Activated CD4-positive, alpha-beta T cell treated with anti-CD3 and anti-CD28 coated beads, Interleukin-2, amount 50 U/mL, for 16 hours (primary cell): ENCODE measurements at regions not wholly inside any gene's neighbourhood (a gene's known extent, or its start where the extent isn't known, plus 50 kb on each side); places are given as distances from the start of the nearest gene placed in this dataset.
A peak's percentile ranks its signal among the peaks of the same experiment; 100 is the strongest.
"Not testable (repeated sequence)": the region's sequence is repeated elsewhere in the genome, so short reads cannot be mapped to it uniquely, and the experiment has no call there.

Experiments used
- DNase-seq: peaks from one replicate; pipeline ENCODE4 v3.0.0-alpha.2; 2020

DNA sequence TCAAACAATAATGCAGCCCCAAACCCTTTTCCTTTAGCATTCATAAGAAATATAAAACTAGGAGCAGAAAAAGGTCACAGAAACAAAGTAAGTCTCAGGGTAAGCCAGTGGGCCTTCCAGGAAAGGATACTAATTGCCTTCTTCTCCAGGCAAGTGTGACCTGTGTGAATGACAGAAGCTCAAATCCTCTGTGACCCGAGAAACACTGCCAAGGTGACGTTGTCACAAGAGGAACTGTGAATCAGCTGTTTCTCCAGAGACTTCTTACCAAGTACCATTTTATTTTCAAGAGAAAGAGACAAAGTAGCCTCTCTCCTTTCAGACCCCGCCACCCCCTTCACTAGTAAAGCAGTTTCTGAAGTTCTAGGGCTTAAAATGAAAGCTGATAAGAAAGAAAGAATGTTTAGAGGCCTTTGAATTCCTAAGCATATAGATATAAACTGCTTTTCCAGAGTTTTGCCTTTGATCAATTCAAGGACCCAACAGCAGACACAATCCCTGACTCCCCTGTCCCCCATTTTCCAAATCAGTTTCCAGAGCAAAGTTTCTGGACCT, 155.6 kb downstream of the NUF2 start:
- no peak for DNase-seq

DNA sequence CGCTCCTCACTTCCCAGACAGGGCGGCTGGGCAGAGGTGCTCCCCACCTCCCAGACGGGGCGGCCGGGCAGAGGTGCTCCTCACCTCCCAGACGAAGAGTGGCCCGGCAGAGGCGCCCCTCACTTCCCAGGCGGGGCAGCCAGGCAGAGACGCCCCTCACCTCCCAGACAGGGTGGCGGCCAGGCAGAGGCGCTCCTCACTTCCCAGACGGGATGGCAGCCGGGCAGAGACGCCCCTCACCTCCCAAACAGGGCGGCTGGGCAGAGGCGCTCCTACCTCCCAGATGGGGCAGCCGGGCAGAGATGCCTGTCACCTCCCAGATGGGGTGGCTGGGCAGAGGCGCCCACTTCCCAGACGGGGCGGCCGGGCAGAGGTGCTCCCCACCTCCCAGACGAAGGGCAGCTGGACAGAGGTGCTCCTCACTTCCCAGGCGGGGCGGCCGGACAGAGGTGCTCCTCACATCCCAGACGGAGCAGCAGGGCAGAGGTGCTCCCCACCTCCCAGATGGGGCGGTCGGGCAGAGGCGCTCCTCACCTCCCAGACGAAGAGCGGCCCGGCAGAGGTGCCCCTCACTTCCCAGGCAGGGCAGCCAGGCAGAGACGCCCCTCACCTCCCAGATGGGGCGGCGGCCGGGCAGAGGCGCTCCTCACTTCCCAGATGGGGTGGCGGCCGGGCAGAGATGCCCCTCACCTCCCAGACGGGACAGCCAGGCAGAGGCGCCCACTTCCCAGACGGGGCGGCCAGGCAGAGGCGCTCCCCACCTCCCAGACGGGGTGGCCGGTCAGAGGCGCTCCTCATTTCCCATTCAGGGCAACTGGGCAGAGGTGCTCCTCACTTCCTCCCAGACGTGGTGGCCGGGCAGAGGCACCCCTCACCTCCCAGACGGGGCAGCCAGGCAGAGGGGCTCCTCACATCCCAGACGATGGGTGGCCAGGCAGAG, 176.9 kb downstream of the NUF2 start:
- DNase-seq = not testable (repeated sequence)

DNA sequence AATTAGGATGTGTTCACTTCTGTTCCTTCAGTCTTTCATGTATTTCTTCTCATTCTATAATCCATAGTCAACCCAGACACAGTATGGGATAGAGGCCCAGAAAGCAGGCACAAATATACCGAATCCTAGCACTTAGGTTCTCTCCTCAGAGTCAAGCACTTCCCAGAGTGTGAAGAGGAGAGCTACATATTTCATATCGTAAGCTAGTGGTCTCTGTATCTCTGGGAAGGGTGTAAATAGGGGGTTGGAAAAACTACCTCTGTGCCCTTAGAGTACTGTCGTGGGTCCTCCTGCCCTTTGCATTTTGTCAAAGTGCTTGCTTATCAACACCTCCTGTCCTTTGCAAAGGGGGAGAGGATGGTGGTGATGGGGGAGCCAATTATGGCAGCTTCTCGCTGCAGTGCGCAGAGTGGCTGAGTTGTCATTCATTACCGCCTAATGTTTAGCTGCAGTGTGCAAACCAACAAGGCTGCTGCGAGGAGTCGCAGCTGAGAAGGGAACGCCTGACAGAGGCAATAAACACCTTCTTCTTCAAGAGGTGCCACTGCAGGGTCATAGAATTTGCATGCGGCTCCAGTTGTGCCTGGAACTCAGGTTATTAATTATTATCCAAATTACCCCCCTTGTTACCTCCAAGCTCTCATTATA, 182.7 kb downstream of the NUF2 start:
- DNase-seq = no peak

DNA sequence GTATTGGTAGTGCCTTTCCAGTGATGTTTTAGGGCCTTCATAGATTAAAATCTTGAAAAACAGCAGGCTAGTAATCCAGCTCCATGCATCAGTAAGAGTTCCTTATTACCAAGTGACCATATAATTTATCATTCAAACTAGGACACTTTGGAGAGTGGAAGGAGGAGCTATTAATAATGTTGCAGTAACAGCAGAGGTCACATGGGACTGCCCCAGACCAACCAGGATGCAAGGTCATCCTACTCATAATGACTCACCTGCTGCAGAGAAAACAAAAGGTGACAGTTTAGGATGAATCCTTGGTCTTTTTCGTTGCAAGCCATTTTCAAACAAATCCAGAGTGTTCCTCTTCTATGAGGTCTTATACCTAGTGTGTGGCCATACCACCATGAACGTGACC, 187.4 kb downstream of the NUF2 start:
- DNase-seq = no peak

DNA sequence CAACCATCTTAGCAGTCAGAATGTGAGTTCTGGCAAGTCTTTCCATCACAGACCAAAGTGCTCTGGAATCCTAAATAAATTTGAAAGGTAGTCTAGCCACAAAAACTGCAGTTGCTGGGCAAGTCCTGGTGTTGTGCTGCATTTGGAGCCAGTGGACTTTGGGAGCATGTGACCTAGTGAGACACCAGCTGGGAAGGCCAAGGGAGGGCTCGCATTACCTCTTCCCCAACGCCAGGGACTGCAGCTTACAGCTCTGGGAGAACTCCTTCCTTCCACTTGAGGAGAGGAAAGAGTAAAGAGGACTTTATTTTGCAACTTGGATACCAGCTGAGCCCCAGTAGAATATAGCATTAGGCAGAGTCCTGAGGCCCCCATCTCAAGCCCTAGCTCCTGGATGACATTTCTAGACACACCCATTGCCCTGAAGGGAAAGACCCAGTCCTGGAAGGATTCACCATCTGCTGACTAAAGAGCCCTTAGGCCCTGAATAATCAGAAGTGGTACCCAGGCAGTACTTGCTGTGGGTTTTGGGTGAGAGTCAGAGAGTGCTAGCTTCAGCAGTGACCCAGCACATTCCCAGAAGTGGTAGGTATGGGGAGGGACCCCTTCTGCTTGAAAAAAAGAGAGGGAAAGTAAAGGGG, 190.7 kb downstream of the NUF2 start:
- no peak for DNase-seq

DNA sequence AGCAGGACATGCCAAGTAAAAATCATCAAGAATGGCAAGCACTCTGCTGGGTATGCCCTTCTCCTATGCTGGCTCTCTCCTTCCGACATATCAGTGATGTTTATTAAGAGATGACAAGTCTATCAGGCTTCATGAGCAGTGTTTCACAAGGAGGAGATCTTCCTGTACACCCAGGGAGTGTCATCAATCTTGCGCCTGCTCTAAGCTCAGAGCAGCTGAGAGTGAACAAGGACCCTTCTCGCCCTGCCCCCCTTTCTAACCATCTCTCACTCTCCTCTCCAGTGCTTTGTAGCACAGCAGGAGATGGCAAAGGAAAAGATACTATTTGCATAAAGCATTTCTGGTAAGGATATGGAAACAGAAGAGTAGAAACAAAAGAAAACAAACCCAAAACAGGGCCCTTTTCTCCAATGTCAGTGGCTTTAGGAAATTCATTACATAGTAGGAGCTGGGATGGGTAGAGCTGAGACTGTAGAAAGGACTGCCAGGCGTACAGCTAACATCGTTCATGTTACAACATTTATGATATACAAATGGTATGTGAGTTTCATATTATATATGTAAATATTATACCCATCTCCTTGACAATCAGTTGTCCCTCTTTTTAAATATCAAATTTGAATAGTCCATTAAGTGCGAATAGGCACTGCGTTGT, 201.7 kb downstream of the NUF2 start:
- DNase-seq = no peak

DNA sequence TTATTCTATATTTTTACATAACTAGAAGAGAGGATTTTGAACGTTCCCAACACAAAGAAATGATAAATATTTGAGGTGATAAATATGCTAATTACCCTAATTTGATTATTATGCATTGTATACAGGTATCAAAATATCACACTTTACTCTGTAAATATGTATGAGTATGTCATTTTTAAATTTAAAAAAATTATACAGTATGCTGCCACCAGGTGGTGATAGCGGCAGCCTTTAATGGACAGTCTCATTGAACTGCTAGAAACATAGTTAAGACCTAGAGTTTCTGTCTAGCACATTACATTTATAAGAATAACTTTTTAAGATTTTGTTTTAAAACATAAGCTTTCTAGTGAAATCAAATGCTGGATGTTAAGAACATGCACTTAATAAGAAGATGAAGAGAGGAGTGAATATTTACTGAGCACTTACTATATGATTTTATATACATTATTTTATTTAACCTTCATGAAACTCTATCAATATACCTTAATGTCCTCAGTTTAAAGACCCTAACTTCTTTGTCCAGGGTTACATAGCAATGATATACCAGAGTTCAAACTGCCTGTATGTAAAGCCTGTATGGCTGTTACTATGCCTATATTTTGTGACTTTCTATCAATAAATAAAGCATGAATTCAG, 207.1 kb downstream of the NUF2 start:
- DNase-seq = peak; percentile 36

DNA sequence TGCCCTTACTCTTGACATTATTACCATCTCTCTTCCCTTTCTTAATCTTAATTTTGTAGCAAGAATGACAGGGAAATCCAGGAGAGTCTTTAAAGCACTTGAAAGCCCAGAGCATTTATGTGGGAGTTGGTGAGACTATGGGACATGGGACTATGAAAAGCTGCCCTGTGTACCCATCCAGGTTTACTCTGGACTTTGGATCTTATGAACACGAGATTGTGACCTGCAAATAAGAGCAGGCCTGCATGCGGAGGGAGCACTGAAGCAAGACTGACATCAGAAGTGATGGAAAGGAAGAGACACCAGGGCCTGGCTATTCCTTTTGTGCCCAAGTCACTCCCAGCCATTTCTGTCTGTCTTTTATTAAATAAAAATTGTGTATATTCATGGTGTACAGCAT, 209.6 kb downstream of the NUF2 start:
- DNase-seq = no peak

DNA sequence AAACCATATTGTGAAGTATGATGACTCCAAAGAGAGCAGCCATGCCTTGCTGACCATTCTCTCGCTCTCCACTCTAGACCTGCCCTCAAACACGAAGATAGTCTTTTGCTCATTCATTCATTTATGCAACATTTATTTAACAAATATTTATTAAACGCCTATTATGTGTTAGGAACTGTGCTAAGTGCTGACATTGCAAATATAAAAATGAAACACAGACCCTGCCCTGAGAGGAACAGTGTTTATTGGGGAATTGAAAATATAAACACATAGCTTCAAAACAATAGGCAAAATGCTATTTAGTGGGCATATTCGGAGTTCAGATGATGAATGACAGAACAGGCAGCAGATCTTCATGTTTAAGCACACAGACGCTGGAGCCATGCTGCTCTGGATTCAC, 213.6 kb downstream of the NUF2 start:
- DNase-seq = no peak

DNA sequence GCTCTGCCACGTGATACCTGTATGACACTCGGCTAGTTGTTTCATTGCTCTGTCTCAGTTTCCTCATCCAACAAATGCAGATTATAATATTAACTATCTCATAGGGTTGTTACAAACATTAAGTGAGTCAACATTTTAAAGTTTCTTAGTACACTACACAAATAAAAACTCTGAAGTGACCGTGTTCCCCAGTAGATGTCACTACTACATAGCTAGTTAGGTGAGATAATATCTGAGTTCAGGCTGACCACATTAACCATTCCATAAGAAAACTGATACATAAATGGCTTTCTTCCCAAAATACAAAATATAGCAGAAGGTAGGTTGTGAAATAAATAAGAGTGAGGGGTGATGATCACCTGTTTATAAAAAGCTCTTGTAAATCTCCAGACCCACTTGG, 214.1 kb downstream of the NUF2 start:
- DNase-seq = no peak

DNA sequence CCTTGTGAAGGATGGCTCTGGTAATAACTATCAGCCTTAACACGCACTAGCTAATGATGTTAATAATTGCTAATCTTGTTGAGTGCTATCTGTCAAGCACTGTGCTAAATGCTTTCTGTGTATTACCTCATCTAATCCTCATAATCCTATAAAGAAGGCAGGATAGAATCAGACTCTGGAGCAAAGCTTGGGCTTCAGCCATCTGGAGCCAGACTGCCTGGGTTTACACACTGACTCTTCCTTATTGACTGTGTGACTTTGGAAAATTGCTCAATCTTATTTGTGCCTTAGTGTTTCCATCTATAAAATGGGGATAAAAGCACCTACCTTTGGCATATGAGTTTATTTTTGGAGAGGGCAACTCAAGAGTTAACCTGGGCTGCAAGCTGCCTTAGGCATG, 216.1 kb downstream of the NUF2 start:
- DNase-seq = no peak

DNA sequence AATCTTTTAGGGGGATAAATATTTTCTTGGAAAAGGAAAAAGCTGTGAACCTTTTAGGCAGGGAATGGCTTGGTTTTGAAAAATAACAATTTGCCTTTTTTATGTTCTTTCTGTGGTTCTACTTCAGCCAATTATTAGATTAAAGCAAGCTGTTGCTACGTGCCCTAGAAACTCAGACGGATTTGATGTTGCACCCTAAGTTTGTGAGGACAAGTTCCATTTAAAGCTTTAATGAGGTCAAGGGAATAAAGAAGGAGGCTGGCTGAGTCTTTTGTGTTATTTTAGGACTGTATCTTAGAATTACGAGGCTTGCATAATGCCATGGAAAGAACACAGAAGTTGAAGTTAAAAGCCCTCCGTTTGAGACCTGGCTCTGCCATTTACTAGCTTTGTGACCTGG, 216.9 kb downstream of the NUF2 start:
- no peak for DNase-seq

DNA sequence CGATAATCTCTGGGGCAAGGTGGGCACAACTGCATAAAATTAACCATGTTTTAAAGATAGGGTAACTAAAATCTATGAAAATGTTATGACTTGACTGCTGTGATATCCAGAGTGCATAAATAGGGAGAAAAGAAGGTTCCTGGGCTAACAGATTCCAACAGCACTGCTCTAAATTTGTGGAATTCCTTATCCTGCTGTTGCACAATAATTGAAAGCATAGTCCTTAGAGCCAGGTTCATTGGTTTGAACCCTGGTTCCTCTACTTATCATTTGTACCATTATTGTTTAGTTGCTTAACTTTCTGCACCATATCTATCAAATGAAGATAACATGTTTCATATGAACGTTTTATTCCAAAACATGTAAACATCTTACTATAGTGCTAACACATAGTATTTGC, 219.0 kb downstream of the NUF2 start:
- no peak for DNase-seq

DNA sequence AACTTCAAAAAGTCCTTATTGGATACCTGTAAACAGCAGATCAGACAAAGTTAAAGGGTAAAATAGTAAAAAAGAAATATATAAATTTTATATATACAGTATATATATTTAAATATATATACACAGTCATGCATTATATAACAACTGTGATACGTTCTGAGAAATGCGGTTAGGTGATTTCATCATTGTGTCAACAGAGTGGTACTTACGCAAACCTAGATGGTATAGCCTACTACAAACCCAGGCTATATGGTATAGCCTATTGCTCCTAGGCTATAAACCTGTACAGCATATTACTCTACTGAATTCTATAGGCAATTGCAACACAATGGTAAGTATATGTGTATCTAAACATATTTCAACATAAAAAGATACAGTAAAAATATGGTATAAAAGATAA, 222.7 kb downstream of the NUF2 start:
- no peak for DNase-seq

DNA sequence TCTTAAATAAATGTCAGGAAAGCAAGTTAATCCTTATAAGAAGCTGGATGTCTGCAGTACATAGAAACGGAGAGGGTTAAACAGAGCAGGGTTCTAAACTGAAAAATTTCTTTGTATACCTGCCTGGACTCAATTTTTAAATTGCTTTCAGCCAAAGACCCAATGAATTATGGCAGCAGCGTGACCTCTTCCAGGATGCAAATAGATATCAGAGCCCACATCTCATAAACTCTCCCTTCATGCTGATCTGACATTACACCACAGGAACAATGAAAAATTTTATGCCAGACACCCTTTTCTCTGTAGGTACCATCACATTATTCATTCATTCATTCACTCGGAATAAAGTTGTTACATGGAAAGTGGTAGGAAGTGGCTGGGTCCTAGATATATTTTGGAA, 236.4 kb downstream of the NUF2 start:
- DNase-seq = no peak

DNA sequence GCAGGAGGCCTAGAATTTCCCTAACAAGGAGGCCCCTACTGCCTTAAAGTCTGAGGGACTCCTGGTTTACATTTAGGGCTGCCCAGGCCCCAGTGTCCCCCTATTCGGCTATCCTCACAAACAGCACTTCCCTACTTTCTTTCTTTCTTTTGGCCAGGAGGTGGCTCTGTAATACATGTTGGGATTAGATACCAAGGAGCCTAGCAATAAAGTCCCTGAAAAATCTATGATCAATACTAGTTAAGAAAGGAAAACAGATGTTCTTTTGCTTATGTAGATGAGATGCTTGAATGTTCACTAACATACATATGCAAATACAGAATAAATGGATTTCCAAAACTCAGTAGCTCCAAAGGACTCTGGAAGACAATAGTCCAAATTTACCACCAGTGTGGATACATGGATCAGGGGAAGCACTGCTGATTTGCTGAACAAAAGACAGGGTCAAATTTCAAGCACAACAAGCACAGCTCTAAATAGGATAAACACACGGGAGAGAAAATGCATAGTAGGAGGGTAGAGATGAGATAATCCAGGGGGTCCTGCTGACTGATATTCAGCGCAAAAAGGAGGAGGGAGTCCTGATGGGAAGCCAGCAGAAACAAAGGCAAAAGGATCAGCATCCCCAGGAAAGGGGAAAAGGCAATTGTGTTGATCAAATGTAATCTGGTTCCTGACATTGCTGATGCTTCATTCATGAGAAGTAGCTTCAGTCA, 240.0 kb downstream of the NUF2 start:
- DNase-seq = no peak

DNA sequence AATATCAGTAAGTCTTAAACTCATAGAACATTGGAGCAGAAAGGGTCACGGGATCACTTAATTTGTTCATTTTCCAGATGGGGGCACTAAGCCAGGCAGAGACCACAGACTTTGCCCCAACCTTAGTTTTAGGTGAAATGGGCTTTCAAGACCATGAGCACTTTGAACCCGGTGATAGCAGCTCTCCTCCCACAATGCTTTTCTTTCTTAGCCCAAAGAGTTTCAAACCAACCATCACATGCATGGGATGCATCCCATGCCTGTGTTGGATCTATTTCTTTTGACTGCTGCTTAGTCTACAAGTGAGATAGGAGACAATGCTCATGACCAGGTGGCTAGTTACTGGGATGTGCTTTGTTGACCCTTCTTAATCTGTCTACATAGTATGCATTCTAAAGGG, 240.6 kb downstream of the NUF2 start:
- DNase-seq = no peak

DNA sequence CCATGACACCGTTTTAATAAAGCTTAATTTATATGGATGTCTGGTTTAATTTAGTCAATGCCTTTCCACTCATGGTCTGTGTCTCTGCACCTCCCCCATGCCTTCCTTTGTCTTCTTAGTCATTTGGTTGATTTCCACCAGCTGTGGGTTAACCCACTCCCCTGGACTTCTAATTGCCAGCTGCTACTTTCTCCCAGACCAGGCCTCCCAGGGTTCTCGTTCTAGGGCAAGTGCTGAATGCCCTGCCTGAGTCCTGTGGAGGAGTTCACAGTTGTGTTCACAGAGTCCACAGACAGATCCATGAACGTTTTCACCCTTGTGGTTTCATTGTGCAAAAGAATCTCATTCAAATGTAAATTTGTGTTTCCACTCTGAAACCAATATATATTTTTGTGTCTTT, 243.4 kb downstream of the NUF2 start:
- no peak for DNase-seq

DNA sequence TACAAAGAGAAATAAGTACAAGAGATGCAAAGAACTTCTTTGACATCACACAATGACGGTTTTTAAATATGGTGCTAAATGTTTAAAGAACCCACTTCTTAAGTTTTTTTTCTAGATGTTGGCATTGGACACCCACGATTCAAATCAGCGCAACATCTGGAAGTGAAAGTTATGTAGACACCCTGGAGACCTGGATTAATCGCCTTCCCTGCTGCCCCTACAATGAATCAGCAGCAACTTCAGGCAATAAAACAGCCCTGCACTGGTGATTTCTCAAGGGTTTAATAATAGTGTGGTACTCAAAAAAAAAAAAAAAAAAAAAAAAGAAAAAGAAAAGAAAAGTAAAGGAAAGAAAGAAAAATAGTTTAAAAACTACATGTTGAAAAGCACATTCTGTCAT, 248.3 kb downstream of the NUF2 start:
- DNase-seq = no peak

DNA sequence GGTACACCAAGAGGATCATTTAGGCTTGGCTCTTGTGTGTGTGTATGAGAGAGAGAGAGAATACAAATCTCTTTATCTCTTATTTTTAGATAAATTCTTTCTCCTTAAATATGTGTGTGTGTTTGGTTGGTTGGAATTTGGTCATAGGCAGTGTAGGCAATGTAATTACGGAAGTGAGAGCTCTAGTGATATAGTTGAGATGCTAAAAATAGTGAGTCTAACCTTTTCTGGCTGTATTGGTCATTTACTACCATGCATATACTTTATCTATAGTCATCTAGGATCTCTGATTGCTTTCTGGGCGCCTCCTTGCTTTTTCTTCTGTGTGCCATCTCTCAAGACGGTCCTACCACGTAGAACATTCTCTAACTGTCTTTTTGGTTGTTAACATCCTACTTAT, 250.2 kb downstream of the NUF2 start:
- DNase-seq = no peak

DNA sequence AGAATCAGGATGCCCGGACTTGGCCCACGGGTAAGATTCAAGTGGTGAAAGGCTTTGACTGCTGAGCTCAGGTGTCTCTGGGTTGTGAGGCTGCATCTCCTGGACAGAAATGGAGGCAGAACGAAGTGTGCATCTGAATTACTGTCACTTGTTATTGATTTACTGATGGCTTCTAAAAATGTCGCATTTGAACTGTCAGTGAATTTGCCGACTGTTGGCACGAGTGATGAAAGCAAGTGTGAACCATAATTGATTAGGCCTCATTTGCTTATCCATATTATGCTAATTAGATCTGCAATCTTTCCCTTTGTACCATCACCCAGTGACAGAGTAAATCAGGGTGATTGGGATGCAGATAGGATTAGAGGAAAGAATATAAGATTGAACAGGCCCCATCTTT, 252.4 kb downstream of the NUF2 start:
- DNase-seq = no peak

DNA sequence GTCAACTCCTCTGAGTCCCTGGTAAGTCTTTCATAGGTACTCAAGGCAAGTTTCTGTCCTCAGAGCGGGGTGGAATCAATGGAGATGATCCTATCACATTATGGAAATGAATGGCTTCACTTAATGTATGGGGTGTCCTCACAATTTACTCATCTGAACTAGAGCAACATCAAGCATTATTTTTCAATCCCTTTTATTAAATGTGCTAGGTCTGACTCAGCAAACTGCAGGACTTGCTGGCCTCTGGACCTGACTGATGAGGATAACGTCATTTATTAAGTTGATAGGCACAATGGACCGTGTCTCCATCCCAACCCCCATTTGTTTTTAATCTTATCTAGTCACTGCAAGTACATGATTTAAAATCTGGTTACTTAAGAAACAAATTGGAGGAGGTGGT, 259.2 kb downstream of the NUF2 start:
- no peak for DNase-seq
